ENCODE measurements at regions not wholly inside any gene's neighbourhood (a gene's known extent, or its start where the extent isn't known, plus 50 kb on each side); places are given as distances from the start of the nearest gene placed in this dataset.

DNA sequence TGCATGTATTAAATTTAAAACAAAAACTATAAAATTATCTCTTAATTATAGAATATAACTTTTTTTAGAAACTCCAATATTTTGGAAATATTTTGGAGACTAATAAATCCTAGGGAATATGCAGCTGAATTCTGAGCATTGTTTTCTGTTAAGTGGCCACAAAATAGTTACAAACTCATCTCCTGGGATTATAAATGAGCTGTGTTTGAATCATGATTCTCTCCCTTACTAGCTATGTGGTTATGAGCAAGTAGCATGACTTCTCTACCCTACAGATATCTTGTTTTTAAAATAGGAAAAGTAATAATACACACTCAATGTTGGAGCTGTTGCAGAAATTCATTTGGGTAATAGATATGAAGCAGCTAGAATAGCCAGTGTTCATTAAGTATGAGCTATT, 137.9 kb upstream of the ITGA4 start:
- no peak for TF ChIP-seq EZH2 (IDR thresholded peaks at IDR 0.05; ENCODE audit: borderline replicate concordance)
- TF ChIP-seq CTCF (IDR thresholded peaks at IDR 0.05; ENCODE audit: poor library complexity) = no peak

Data from hepatocyte (in vitro differentiated cells).